ENCODE measurements at regions not wholly inside any gene's neighbourhood (a gene's known extent, or its start where the extent isn't known, plus 50 kb on each side); places are given as distances from the start of the nearest gene placed in this dataset.

- no peaks in the 10 kb centered on the region for H3K36me3 ChIP-seq (ENCODE audit: control insufficient read depth, insufficient read depth, low read length)
- TF ChIP-seq CTCF (IDR thresholded peaks at IDR 0.05) = no peak
- H3K4me2 ChIP-seq (ENCODE audit: low read length) = no peak overlapping the region
- no peak overlapping the region for H2AFZ ChIP-seq
- no peaks in the 10 kb centered on the region for H3K4me1 ChIP-seq
- H3K4me3 ChIP-seq (ENCODE audit: low read depth, low read length) = no peak overlapping the region
- no peaks in the 10 kb centered on the region for H3K9me3 ChIP-seq (ENCODE audit: control insufficient read depth, low read length)
- H3K27ac ChIP-seq = no peak overlapping the region
- H3K9ac ChIP-seq = no peak overlapping the region
- no peaks in the 10 kb centered on the region for H3K79me2 ChIP-seq
- no peaks in the 10 kb centered on the region for H3K27me3 ChIP-seq (ENCODE audit: control insufficient read depth, insufficient read depth, low read length)
Measured at GRCh38 chr3:159139326-159139725, 337.5 kb downstream of the MFSD1 start.

GRCh38 chr3:159144472-159144871 is 342.6 kb downstream of the MFSD1 start:
- Histone ChIP-seq H3K4me1 (no peaks in the 10 kb centered on the region), H3K9me3 (ENCODE audit: control insufficient read depth, low read length) (no peaks in the 10 kb centered on the region), H3K4me2 (ENCODE audit: low read length) (no peak overlapping the region), H3K27ac (no peak overlapping the region), H3K27me3 (ENCODE audit: control insufficient read depth, insufficient read depth, low read length) (no peaks in the 10 kb centered on the region), H3K9ac (no peak overlapping the region), H2AFZ (no peak overlapping the region), H3K4me3 (ENCODE audit: low read depth, low read length) (no peak overlapping the region), H3K79me2 (no peaks in the 10 kb centered on the region), H3K36me3 (ENCODE audit: control insufficient read depth, insufficient read depth, low read length) (no peaks in the 10 kb centered on the region)
- TF ChIP-seq CTCF (IDR thresholded peaks at IDR 0.05) = no peak

GRCh38 chr3:159144891-159145290 is 343.0 kb downstream of the MFSD1 start:
- H2AFZ ChIP-seq = no peak overlapping the region
- H3K79me2 ChIP-seq = no peaks in the 10 kb centered on the region
- H3K4me1 ChIP-seq = no peaks in the 10 kb centered on the region
- no peak for TF ChIP-seq CTCF (IDR thresholded peaks at IDR 0.05)
- no peaks in the 10 kb centered on the region for H3K36me3 ChIP-seq (ENCODE audit: control insufficient read depth, insufficient read depth, low read length)
- H3K4me3 ChIP-seq (ENCODE audit: low read depth, low read length) = no peak overlapping the region
- no peak overlapping the region for H3K27ac ChIP-seq
- no peaks in the 10 kb centered on the region for H3K27me3 ChIP-seq (ENCODE audit: control insufficient read depth, insufficient read depth, low read length)
- H3K9ac ChIP-seq = no peak overlapping the region
- no peak overlapping the region for H3K4me2 ChIP-seq (ENCODE audit: low read length)
- H3K9me3 ChIP-seq (ENCODE audit: control insufficient read depth, low read length) = no peaks in the 10 kb centered on the region

GRCh38 chr3:159146392-159146791 is 344.5 kb downstream of the MFSD1 start:
- Histone ChIP-seq H3K4me3 (ENCODE audit: low read depth, low read length) (no peak overlapping the region), H3K9me3 (ENCODE audit: control insufficient read depth, low read length) (no peaks in the 10 kb centered on the region), H3K4me2 (ENCODE audit: low read length) (no peak overlapping the region), H3K27ac (no peak overlapping the region), H3K36me3 (ENCODE audit: control insufficient read depth, insufficient read depth, low read length) (no peaks in the 10 kb centered on the region), H3K79me2 (no peaks in the 10 kb centered on the region), H2AFZ (no peak overlapping the region), H3K27me3 (ENCODE audit: control insufficient read depth, insufficient read depth, low read length) (no peaks in the 10 kb centered on the region), H3K9ac (no peak overlapping the region), H3K4me1 (no peaks in the 10 kb centered on the region)
- no peak for TF ChIP-seq CTCF (IDR thresholded peaks at IDR 0.05)

- Histone ChIP-seq H3K4me3 (ENCODE audit: low read depth, low read length) (no peak overlapping the region), H2AFZ (no peak overlapping the region), H3K4me1 (no peaks in the 10 kb centered on the region), H3K79me2 (no peaks in the 10 kb centered on the region), H3K4me2 (ENCODE audit: low read length) (no peak overlapping the region), H3K9ac (no peak overlapping the region), H3K27me3 (ENCODE audit: control insufficient read depth, insufficient read depth, low read length) (no peaks in the 10 kb centered on the region), H3K27ac (no peak overlapping the region), H3K36me3 (ENCODE audit: control insufficient read depth, insufficient read depth, low read length) (no peaks in the 10 kb centered on the region), H3K9me3 (ENCODE audit: control insufficient read depth, low read length) (no peaks in the 10 kb centered on the region)
- TF ChIP-seq CTCF (IDR thresholded peaks at IDR 0.05) = no peak
Measured at GRCh38 chr3:159146856-159147435, 345.1 kb downstream of the MFSD1 start.

All from parathyroid adenoma (tissue), 2 donors.